GM23338 (cell line): ENCODE measurements at regions not wholly inside any gene's neighbourhood (a gene's known extent, or its start where the extent isn't known, plus 50 kb on each side); places are given as distances from the start of the nearest gene placed in this dataset.

ENCODE experiments used
- CREB1 ChIP-seq: fragments of 250-450 bp; sonication (Bioruptor Pico); IDR thresholded peaks from 2 replicates; pipeline ENCODE4 v1.5.0; 2020; ENCODE audit warnings: low read depth, mild to moderate bottlenecking, moderate library complexity
- EZH2 ChIP-seq: fragments of 200-600 bp; sonication (generic); IDR thresholded peaks from one replicate; pipeline ENCODE4 v1.8.0; 2017; ENCODE audit warnings: antibody characterized with exemption, mild to moderate bottlenecking, low read depth; ENCODE audit not compliant: unreplicated experiment
- EZH2phosphoT487 ChIP-seq: fragments of 200-600 bp; sonication (generic); IDR thresholded peaks from one replicate; pipeline ENCODE4 v1.8.1; 2018; ENCODE audit warnings: antibody characterized with exemption; ENCODE audit not compliant: unreplicated experiment
- JUNB ChIP-seq: IDR thresholded peaks from one replicate; pipeline ENCODE4 v1.6.1; 2016; ENCODE audit warnings: antibody characterized with exemption; ENCODE audit not compliant: unreplicated experiment
- NANOG ChIP-seq: IDR thresholded peaks from 2 replicates; pipeline ENCODE4 v1.6.1; 2016; ENCODE audit warnings: antibody characterized with exemption, borderline replicate concordance
- POLR2AphosphoS5 ChIP-seq: IDR thresholded peaks from 2 replicates; pipeline ENCODE4 v1.6.1; 2016; ENCODE audit warnings: antibody characterized with exemption, low read depth
- ZNF114 ChIP-seq: fragments of 250-450 bp; sonication (Bioruptor Pico); IDR thresholded peaks from 2 replicates; pipeline ENCODE4 v1.5.0; 2020; ENCODE audit warnings: mild to moderate bottlenecking, moderate library complexity
- ZNF331 ChIP-seq: fragments of 250-450 bp; sonication (Bioruptor Pico); IDR thresholded peaks from 2 replicates; pipeline ENCODE4 v1.5.0; 2020; ENCODE audit warnings: low read depth, mild to moderate bottlenecking, moderate library complexity
- ZNF462 ChIP-seq: fragments of 250-450 bp; sonication (Bioruptor Pico); IDR thresholded peaks from 2 replicates; pipeline ENCODE4 v1.5.0; 2020; ENCODE audit warnings: mild to moderate bottlenecking, moderate library complexity
- TF ChIP-seq, protein P1 (sequence below), 2 experiments: fragments of 200-600 bp in 1 of 2; sonication (generic) in 1 of 2; conservative IDR thresholded peaks; 2 replicates each; pipeline versions ENCODE4 v1.5.1 to v1.6.1; 2016 to 2017; ENCODE audit warnings: antibody characterized with exemption in 2 of 2, low read depth in 2 of 2, mild to moderate bottlenecking in 2 of 2, moderate library complexity in 1 of 2
- TF ChIP-seq, protein P2 (sequence below): IDR thresholded peaks from one replicate; pipeline ENCODE4 v1.6.1; 2018; ENCODE audit warnings: antibody characterized with exemption; ENCODE audit not compliant: unreplicated experiment

DNA sequence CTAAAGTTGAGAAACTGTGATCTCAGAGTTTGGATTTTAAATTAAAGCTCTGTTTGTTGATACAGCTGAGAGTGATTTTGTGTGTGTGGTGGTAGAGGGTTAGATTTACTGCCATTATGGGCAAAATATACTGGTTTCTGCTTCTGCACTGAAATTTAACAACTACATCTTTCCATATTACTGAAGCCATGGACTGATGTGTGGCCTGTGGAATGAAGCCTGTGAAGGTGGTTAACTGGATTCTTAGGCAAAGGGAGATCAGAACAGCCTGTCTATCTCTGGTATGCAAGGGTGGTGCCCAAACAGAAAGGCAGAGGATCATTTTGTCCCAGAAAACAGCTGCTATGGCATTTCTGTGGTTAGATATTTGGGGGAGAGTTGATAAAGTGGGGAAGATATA, 297.3 kb upstream of the THBS1 start:
- TF ChIP-seq, protein P1, sequence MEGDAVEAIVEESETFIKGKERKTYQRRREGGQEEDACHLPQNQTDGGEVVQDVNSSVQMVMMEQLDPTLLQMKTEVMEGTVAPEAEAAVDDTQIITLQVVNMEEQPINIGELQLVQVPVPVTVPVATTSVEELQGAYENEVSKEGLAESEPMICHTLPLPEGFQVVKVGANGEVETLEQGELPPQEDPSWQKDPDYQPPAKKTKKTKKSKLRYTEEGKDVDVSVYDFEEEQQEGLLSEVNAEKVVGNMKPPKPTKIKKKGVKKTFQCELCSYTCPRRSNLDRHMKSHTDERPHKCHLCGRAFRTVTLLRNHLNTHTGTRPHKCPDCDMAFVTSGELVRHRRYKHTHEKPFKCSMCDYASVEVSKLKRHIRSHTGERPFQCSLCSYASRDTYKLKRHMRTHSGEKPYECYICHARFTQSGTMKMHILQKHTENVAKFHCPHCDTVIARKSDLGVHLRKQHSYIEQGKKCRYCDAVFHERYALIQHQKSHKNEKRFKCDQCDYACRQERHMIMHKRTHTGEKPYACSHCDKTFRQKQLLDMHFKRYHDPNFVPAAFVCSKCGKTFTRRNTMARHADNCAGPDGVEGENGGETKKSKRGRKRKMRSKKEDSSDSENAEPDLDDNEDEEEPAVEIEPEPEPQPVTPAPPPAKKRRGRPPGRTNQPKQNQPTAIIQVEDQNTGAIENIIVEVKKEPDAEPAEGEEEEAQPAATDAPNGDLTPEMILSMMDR (conservative IDR thresholded peaks at IDR 0.05; ENCODE audit: low read depth in 2 of 2), result no peak
- TF ChIP-seq EZH2 (no peak), ZNF331 (no peak), EZH2phosphoT487 (no peak), POLR2AphosphoS5 (no peak), ZNF114 (no peak), JUNB (no peak), NANOG (no peak), CREB1 (CRISPR knock-in tag) (no peak), ZNF462 (CRISPR knock-in tag) (no peak)
- TF ChIP-seq, protein P2, sequence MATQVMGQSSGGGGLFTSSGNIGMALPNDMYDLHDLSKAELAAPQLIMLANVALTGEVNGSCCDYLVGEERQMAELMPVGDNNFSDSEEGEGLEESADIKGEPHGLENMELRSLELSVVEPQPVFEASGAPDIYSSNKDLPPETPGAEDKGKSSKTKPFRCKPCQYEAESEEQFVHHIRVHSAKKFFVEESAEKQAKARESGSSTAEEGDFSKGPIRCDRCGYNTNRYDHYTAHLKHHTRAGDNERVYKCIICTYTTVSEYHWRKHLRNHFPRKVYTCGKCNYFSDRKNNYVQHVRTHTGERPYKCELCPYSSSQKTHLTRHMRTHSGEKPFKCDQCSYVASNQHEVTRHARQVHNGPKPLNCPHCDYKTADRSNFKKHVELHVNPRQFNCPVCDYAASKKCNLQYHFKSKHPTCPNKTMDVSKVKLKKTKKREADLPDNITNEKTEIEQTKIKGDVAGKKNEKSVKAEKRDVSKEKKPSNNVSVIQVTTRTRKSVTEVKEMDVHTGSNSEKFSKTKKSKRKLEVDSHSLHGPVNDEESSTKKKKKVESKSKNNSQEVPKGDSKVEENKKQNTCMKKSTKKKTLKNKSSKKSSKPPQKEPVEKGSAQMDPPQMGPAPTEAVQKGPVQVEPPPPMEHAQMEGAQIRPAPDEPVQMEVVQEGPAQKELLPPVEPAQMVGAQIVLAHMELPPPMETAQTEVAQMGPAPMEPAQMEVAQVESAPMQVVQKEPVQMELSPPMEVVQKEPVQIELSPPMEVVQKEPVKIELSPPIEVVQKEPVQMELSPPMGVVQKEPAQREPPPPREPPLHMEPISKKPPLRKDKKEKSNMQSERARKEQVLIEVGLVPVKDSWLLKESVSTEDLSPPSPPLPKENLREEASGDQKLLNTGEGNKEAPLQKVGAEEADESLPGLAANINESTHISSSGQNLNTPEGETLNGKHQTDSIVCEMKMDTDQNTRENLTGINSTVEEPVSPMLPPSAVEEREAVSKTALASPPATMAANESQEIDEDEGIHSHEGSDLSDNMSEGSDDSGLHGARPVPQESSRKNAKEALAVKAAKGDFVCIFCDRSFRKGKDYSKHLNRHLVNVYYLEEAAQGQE, result no peak
